ENCODE measurements at regions not wholly inside any gene's neighbourhood (a gene's known extent, or its start where the extent isn't known, plus 50 kb on each side); places are given as distances from the start of the nearest gene placed in this dataset.

DNA sequence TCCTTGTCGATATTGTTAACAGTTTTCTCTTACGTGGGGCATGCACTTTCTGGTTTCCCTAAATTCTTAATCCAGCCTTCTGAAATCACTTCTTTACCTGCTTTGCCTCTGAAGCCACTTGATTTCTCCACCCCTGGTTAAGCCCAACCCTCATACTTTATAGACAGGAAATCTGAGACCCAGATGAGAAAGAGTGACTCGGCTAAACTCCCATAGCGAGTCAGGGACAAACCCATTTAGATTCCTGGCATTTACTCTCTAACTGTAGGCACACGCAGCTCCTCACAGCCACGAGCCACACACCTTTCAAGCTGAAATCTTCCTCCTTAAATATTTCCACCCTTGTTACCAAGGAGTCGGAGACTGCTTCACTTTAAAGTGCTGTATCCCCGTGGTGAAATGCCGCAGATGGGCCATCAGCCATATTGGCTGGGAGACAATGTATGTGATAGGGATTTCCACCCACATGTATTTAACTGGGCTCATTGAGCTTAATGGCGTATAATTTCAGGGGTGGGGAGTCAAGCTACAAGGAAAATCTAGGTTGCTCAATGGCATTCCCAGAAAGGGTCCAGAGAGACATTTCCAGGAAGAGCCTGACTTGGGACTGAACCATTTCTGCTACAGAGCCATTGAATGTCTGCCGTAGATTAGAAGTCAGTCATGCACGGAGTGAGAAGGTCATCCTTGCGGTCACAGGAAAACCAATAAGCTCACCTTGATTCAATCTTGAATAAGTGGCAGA, 49.9 kb upstream of the GRK3 start:
- Histone ChIP-seq H3K36me3 (ENCODE audit: insufficient read depth, insufficient read length, low read length) (no peaks in the 10 kb centered on the region), H3K9ac (ENCODE audit: insufficient read length, low read depth) (no peak overlapping the region), H3K9me3 (ENCODE audit: insufficient read depth, low read length) (no peaks in the 10 kb centered on the region), H3K4me1 (ENCODE audit: insufficient read depth, insufficient read length) (peaks cover 4% of the 10 kb centered on the region), H3K27me3 (ENCODE audit: insufficient read depth, insufficient read length) (no peaks in the 10 kb centered on the region), H3K4me3 (ENCODE audit: insufficient read length, low read depth) (no peak overlapping the region)
- no peak for DNase-seq (ENCODE audit: low read depth, low spot score)
- TF ChIP-seq YY1 (IDR thresholded peaks at IDR 0.05; ENCODE audit: insufficient read depth, insufficient read length) = no peak
- TF ChIP-seq ZNF274 (IDR thresholded peaks at IDR 0.05; ENCODE audit: low read depth, low read length) = no peak
- no peak for TF ChIP-seq SUZ12 (IDR thresholded peaks at IDR 0.05; ENCODE audit: extremely low read depth, insufficient read depth, insufficient read length)

Measured in NT2/D1 (cell line).